GM18951 (cell line): ENCODE measurements at regions not wholly inside any gene's neighbourhood (a gene's known extent, or its start where the extent isn't known, plus 50 kb on each side); places are given as distances from the start of the nearest gene placed in this dataset.

Experiments
- POLR2A ChIP-seq: IDR thresholded peaks from 4 replicates; pipeline ENCODE4 v1.6.1; 2011; ENCODE audit warnings: mild to moderate bottlenecking; ENCODE audit not compliant: insufficient read length, insufficient read depth; ENCODE audit errors: extremely low read depth
- in situ Hi-C: fragments of 300-500 bp; cut with MboI; formaldehyde crosslinking; loops from one replicate; pipeline ENCODE4 v1.12.0; 2022; ENCODE audit warnings: low sequenced_read_pairs, mixed read lengths, inconsistent platforms; ENCODE audit not compliant: unreplicated experiment

GRCh38 chr20:7523288-7523687 is 417.0 kb downstream of the HAO1 start:
- in situ Hi-C loops = no loop called here
- no peak for TF ChIP-seq POLR2A

GRCh38 chr20:7540018-7540417 is 400.2 kb downstream of the HAO1 start:
- in situ Hi-C loops = no loop called here
- no peak for TF ChIP-seq POLR2A

GRCh38 chr20:7540923-7541322 is 399.3 kb downstream of the HAO1 start:
- TF ChIP-seq POLR2A = no peak
- in situ Hi-C loops = no loop called here

GRCh38 chr20:7571101-7571500 is 369.2 kb downstream of the HAO1 start:
- TF ChIP-seq POLR2A = no peak
- in situ Hi-C loops = no loop called here

GRCh38 chr20:7571521-7572055 is 368.7 kb downstream of the HAO1 start:
- TF ChIP-seq POLR2A = no peak

GRCh38 chr20:7579888-7580287 is 360.4 kb downstream of the HAO1 start:
- in situ Hi-C loops = no loop called here
- no peak for TF ChIP-seq POLR2A

More at GRCh38 chr20:7571521-7572055, 368.7 kb downstream of the HAO1 start:
- in situ Hi-C loops = no loop called here

GRCh38 chr20:7585126-7585679 is 355.1 kb downstream of the HAO1 start:
- in situ Hi-C loops = no loop called here
- TF ChIP-seq POLR2A = no peak

- in situ Hi-C loops = no loop called here
- no peak for TF ChIP-seq POLR2A
Measured at GRCh38 chr20:7586481-7586880, 353.8 kb downstream of the HAO1 start.

- in situ Hi-C loops = no loop called here
- no peak for TF ChIP-seq POLR2A
Measured at GRCh38 chr20:7589164-7589563, 351.1 kb downstream of the HAO1 start.

GRCh38 chr20:7596541-7596940 is 343.7 kb downstream of the HAO1 start:
- no peak for TF ChIP-seq POLR2A
- in situ Hi-C loops = no loop called here

- TF ChIP-seq POLR2A = no peak
- in situ Hi-C loops = no loop called here
Measured at GRCh38 chr20:7601431-7601830, 338.8 kb downstream of the HAO1 start.

- no peak for TF ChIP-seq POLR2A
- in situ Hi-C loops = no loop called here
Measured at GRCh38 chr20:7606941-7607340, 333.3 kb downstream of the HAO1 start.

- in situ Hi-C loops = no loop called here
- no peak for TF ChIP-seq POLR2A
Measured at GRCh38 chr20:7608250-7608649, 332.0 kb downstream of the HAO1 start.

GRCh38 chr20:7609251-7609650 is 331.0 kb downstream of the HAO1 start:
- in situ Hi-C loops = no loop called here
- no peak for TF ChIP-seq POLR2A

GRCh38 chr20:7610681-7611080 is 329.6 kb downstream of the HAO1 start:
- in situ Hi-C loops = no loop called here
- TF ChIP-seq POLR2A = no peak
